ENCODE measurements at regions not wholly inside any gene's neighbourhood (a gene's known extent, or its start where the extent isn't known, plus 50 kb on each side); places are given as distances from the start of the nearest gene placed in this dataset.

- Histone ChIP-seq H3K27me3 (ENCODE audit: insufficient read depth, poor library complexity, severe bottlenecking) (no peaks in the 10 kb centered on the region), H3K4me3 (replicated peaks; ENCODE audit: insufficient read depth, low read length) (no peak overlapping the region), H3K27ac (replicated peaks) (no peak overlapping the region)
- TF ChIP-seq, protein P1, sequence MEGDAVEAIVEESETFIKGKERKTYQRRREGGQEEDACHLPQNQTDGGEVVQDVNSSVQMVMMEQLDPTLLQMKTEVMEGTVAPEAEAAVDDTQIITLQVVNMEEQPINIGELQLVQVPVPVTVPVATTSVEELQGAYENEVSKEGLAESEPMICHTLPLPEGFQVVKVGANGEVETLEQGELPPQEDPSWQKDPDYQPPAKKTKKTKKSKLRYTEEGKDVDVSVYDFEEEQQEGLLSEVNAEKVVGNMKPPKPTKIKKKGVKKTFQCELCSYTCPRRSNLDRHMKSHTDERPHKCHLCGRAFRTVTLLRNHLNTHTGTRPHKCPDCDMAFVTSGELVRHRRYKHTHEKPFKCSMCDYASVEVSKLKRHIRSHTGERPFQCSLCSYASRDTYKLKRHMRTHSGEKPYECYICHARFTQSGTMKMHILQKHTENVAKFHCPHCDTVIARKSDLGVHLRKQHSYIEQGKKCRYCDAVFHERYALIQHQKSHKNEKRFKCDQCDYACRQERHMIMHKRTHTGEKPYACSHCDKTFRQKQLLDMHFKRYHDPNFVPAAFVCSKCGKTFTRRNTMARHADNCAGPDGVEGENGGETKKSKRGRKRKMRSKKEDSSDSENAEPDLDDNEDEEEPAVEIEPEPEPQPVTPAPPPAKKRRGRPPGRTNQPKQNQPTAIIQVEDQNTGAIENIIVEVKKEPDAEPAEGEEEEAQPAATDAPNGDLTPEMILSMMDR (IDR thresholded peaks at IDR 0.05; ENCODE audit: insufficient read depth, low read length), result no peak
- TF ChIP-seq SPI1 (IDR thresholded peaks at IDR 0.05; ENCODE audit: borderline replicate concordance, low read depth) (no peak), GABPA (IDR thresholded peaks at IDR 0.05; ENCODE audit: low read depth) (no peak), POLR2AphosphoS5 (IDR thresholded peaks at IDR 0.05; ENCODE audit: low read depth) (no peak)
- TF ChIP-seq, protein P2, sequence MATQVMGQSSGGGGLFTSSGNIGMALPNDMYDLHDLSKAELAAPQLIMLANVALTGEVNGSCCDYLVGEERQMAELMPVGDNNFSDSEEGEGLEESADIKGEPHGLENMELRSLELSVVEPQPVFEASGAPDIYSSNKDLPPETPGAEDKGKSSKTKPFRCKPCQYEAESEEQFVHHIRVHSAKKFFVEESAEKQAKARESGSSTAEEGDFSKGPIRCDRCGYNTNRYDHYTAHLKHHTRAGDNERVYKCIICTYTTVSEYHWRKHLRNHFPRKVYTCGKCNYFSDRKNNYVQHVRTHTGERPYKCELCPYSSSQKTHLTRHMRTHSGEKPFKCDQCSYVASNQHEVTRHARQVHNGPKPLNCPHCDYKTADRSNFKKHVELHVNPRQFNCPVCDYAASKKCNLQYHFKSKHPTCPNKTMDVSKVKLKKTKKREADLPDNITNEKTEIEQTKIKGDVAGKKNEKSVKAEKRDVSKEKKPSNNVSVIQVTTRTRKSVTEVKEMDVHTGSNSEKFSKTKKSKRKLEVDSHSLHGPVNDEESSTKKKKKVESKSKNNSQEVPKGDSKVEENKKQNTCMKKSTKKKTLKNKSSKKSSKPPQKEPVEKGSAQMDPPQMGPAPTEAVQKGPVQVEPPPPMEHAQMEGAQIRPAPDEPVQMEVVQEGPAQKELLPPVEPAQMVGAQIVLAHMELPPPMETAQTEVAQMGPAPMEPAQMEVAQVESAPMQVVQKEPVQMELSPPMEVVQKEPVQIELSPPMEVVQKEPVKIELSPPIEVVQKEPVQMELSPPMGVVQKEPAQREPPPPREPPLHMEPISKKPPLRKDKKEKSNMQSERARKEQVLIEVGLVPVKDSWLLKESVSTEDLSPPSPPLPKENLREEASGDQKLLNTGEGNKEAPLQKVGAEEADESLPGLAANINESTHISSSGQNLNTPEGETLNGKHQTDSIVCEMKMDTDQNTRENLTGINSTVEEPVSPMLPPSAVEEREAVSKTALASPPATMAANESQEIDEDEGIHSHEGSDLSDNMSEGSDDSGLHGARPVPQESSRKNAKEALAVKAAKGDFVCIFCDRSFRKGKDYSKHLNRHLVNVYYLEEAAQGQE (IDR thresholded peaks at IDR 0.05; ENCODE audit: insufficient replicate concordance, low read depth), result no peak
- no peak for DNase-seq (ENCODE audit: low read depth in 1 of 2, low spot score in 1 of 2)
Measured at GRCh38 chr14:97382616-97383226, 585.5 kb downstream of the VRK1 start.

GRCh38 chr14:97385727-97386126 lies 588.5 kb downstream of the VRK1 start:
- no peak for TF ChIP-seq SPI1 (IDR thresholded peaks at IDR 0.05; ENCODE audit: borderline replicate concordance, low read depth)
- TF ChIP-seq, protein P1 (IDR thresholded peaks at IDR 0.05; ENCODE audit: insufficient read depth, low read length), result no peak
- no peak for TF ChIP-seq POLR2AphosphoS5 (IDR thresholded peaks at IDR 0.05; ENCODE audit: low read depth)
- no peak for TF ChIP-seq GABPA (IDR thresholded peaks at IDR 0.05; ENCODE audit: low read depth)
- TF ChIP-seq, protein P2 (IDR thresholded peaks at IDR 0.05; ENCODE audit: insufficient replicate concordance, low read depth), result no peak
- no peak for DNase-seq (ENCODE audit: low read depth in 1 of 2, low spot score in 1 of 2)
- Histone ChIP-seq H3K27me3 (ENCODE audit: insufficient read depth, poor library complexity, severe bottlenecking) (no peaks in the 10 kb centered on the region), H3K4me3 (replicated peaks; ENCODE audit: insufficient read depth, low read length) (no peak overlapping the region), H3K27ac (replicated peaks) (no peak overlapping the region)

DNA sequence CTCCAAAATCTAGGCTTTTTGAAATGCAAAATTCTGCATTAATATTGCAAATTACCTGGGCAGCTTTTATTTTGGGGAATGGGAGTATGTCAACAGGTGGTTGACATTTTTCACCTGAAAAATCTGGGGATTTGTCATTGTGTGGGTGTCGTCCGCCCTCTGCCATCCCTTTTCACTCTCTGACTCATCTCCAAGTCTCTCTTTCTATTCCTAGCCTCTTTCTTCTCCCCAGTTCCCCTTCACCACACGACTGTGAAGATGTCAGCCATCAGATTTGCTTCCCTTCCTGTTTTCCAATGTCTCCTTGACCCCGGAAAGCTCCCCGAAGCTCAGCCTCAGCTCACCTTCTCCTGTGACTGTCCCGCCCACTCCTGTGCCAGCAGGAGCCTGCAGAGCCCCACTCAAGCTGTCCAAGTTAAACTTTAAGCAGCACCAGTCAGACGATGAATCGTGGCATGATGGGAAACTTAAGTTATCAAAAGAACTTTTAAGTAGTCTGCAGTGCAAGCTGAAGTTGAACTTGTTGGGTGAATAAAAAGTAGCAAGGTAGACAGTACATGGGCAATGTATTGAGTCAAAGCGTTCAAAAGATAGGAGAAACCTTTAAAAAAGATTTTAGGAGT lies 590.2 kb downstream of the VRK1 start:
- Histone ChIP-seq H3K27me3 (ENCODE audit: insufficient read depth, poor library complexity, severe bottlenecking) (no peaks in the 10 kb centered on the region), H3K27ac (replicated peaks) (no peak overlapping the region), H3K4me3 (replicated peaks; ENCODE audit: insufficient read depth, low read length) (no peak overlapping the region)
- no peak for TF ChIP-seq POLR2AphosphoS5 (IDR thresholded peaks at IDR 0.05; ENCODE audit: low read depth)
- no peak for TF ChIP-seq GABPA (IDR thresholded peaks at IDR 0.05; ENCODE audit: low read depth)
- TF ChIP-seq, protein P2 (IDR thresholded peaks at IDR 0.05; ENCODE audit: insufficient replicate concordance, low read depth), result no peak
- TF ChIP-seq SPI1 (IDR thresholded peaks at IDR 0.05; ENCODE audit: borderline replicate concordance, low read depth), result no peak
- TF ChIP-seq, protein P1 (IDR thresholded peaks at IDR 0.05; ENCODE audit: insufficient read depth, low read length), result no peak
- no peak for DNase-seq (ENCODE audit: low read depth in 1 of 2, low spot score in 1 of 2)
